GM21737 (cell line): ENCODE measurements at regions not wholly inside any gene's neighbourhood (a gene's known extent, or its start where the extent isn't known, plus 50 kb on each side); places are given as distances from the start of the nearest gene placed in this dataset.
"Not testable (repeated sequence)": the region's sequence is repeated elsewhere in the genome, so short reads cannot be mapped to it uniquely, and the experiment has no call there.

Source experiments
- ATAC-seq: cut with Tn5 transposase; IDR thresholded peaks from one replicate; pipeline ENCODE4 v1.9.1; 2021; ENCODE audit warnings: mild to moderate bottlenecking, moderate library complexity; ENCODE audit not compliant: unreplicated experiment

- no peak for ATAC-seq
These were observed 339.9 kb upstream of the SPRY2 start for GRCh38 chr13:80680786-80681366.

- ATAC-seq: no peak
These were observed 338.5 kb upstream of the SPRY2 start for GRCh38 chr13:80679423-80679822.

- ATAC-seq: no peak
These were observed 336.3 kb upstream of the SPRY2 start for GRCh38 chr13:80677227-80677626.

- ATAC-seq: not testable (repeated sequence)
These were observed 334.5 kb upstream of the SPRY2 start for GRCh38 chr13:80675442-80675841.

- no peak for ATAC-seq
These were observed 330.8 kb upstream of the SPRY2 start for GRCh38 chr13:80671773-80672172.

- ATAC-seq: no peak
These were observed 328.2 kb upstream of the SPRY2 start for GRCh38 chr13:80669112-80669511.

- ATAC-seq: no peak
These were observed 327.5 kb upstream of the SPRY2 start for GRCh38 chr13:80668452-80668851.

GRCh38 chr13:80666782-80667552 is 326.0 kb upstream of the SPRY2 start:
- no peak for ATAC-seq

- ATAC-seq: no peak
These were observed 324.9 kb upstream of the SPRY2 start for GRCh38 chr13:80665792-80666333.

- no peak for ATAC-seq
These were observed 324.0 kb upstream of the SPRY2 start for GRCh38 chr13:80664950-80665349.

- no peak for ATAC-seq
These were observed 322.9 kb upstream of the SPRY2 start for GRCh38 chr13:80663788-80664187.

GRCh38 chr13:80658705-80659104 is 317.8 kb upstream of the SPRY2 start:
- no peak for ATAC-seq

- ATAC-seq: no peak
These were observed 315.6 kb upstream of the SPRY2 start for GRCh38 chr13:80656512-80656904.

GRCh38 chr13:80655778-80656511 is 315.0 kb upstream of the SPRY2 start:
- ATAC-seq: no peak

GRCh38 chr13:80654638-80655249 is 313.8 kb upstream of the SPRY2 start:
- no peak for ATAC-seq

GRCh38 chr13:80649274-80649673 is 308.3 kb upstream of the SPRY2 start:
- ATAC-seq: no peak

- no peak for ATAC-seq
These were observed 301.7 kb upstream of the SPRY2 start for GRCh38 chr13:80642641-80643040.

- no peak for ATAC-seq
These were observed 292.3 kb upstream of the SPRY2 start for GRCh38 chr13:80633251-80633650.

- no peak for ATAC-seq
These were observed 289.8 kb upstream of the SPRY2 start for GRCh38 chr13:80630685-80631121.

- ATAC-seq: no peak
These were observed 277.9 kb upstream of the SPRY2 start for GRCh38 chr13:80618781-80619180.

GRCh38 chr13:80612804-80613203 is 271.9 kb upstream of the SPRY2 start:
- ATAC-seq: no peak
